Transverse colon (tissue), 4 donors: ENCODE measurements at regions not wholly inside any gene's neighbourhood (a gene's known extent, or its start where the extent isn't known, plus 50 kb on each side); places are given as distances from the start of the nearest gene placed in this dataset.

ENCODE experiments used
- DNase-seq: peaks from one replicate; pipeline ENCODE4 v3.0.0-alpha.2; 2019
- H3K27ac ChIP-seq, 4 donors: fragments of 200-600 bp; sonication (generic); 2 replicates each; pipeline ENCODE4 v1.5.1; 2016 to 2018; ENCODE audit warnings: inconsistent platforms in 4 of 4
- H3K27me3 ChIP-seq: fragments of 200-600 bp; sonication (generic); 2 replicates; pipeline ENCODE4 v1.5.1; 2017; ENCODE audit warnings: inconsistent platforms
- H3K36me3 ChIP-seq, 4 donors: fragments of 200-600 bp; sonication (generic); 2 replicates each; pipeline ENCODE4 v1.5.1; 2017 to 2019; ENCODE audit warnings: inconsistent platforms in 4 of 4
- H3K4me1 ChIP-seq, 4 donors: fragments of 200-600 bp; sonication (generic); 2 replicates each; pipeline ENCODE4 v1.5.1; 2017 to 2020; ENCODE audit warnings: inconsistent platforms in 4 of 4
- H3K4me3 ChIP-seq, 4 donors: fragments of 200-600 bp; sonication (generic); 1 replicate in 1 of 4; 2 replicates in 3 of 4; pipeline versions ENCODE4 v1.5.1 to v1.6.1; 2017 to 2019; ENCODE audit warnings: inconsistent platforms in 4 of 4
- H3K9me3 ChIP-seq, 2 donors: fragments of 200-600 bp; sonication (generic); 2 replicates each; pipeline ENCODE4 v1.5.1; 2017 to 2019; ENCODE audit warnings: inconsistent platforms in 2 of 2
- EP300 ChIP-seq: sonication (generic); formaldehyde crosslinking; IDR thresholded peaks from one replicate; pipeline ENCODE4 v1.6.1; 2017; ENCODE audit warnings: antibody characterized with exemption, low read depth
- POLR2A ChIP-seq: fragments of 450-650 bp; IDR thresholded peaks from one replicate; pipeline ENCODE4 v1.6.1; 2016; ENCODE audit warnings: antibody characterized with exemption, mild to moderate bottlenecking, moderate library complexity
- POLR2AphosphoS5 ChIP-seq, 3 donors: sonication (generic); formaldehyde crosslinking; IDR thresholded peaks; one replicate each; pipeline ENCODE4 v1.6.1; 2016; ENCODE audit warnings: antibody characterized with exemption in 3 of 3
- WGBS, 2 donors: methylation state at CpG; one replicate each; pipeline ENCODE4 v1.1.5; 2018; ENCODE audit warnings: low coverage in 1 of 2; 5-methylcytosine and 5-hydroxymethylcytosine counted together
- in situ Hi-C, 4 donors: fragments of 200-750 bp; cut with MboI; loops; one replicate each; pipeline versions ENCODE4 v1.15.0 to v1.15.1; 2017; ENCODE audit warnings: low sequenced_read_pairs in 3 of 4, low pct_ligation_motif_present in 1 of 4, low pct_unique_long_range_greater_than_20kb in 1 of 4
- intact Hi-C: fragments of 100-400 bp; cut with DNase I; formaldehyde crosslinking; loops from one replicate; pipeline ENCODE4 v1.15.1; 2023; ENCODE audit warnings: low total_unique reads
- TF ChIP-seq, protein P1 (sequence below), 5 experiments: fragments of 200-600 bp in 3 of 5; fragments of 450-650 bp in 2 of 5; sonication (generic) in 3 of 5; IDR thresholded peaks; 1 replicate in 2 of 5; 2 replicates in 3 of 5; pipeline ENCODE4 v1.5.1; 2016 to 2017; ENCODE audit warnings: antibody characterized with exemption in 5 of 5, inconsistent platforms in 3 of 5, mild to moderate bottlenecking in 2 of 5, moderate library complexity in 1 of 5

- no peaks in the 10 kb centered on the region for H3K9me3 ChIP-seq
- WGBS, 2 donors = 91 to 100% methylated on average over 2 to 8 of the region's 8 CpGs
- DNase-seq = no peak
- no peak overlapping the region for H3K4me3 ChIP-seq
- no peaks in the 10 kb centered on the region for H3K36me3 ChIP-seq
- H3K27me3 ChIP-seq = peaks cover 2% of the 10 kb centered on the region
- in situ Hi-C loops = no loop called here
- intact Hi-C loops = no loop called here
- no peak overlapping the region for H3K27ac ChIP-seq
- TF ChIP-seq, protein P1, sequence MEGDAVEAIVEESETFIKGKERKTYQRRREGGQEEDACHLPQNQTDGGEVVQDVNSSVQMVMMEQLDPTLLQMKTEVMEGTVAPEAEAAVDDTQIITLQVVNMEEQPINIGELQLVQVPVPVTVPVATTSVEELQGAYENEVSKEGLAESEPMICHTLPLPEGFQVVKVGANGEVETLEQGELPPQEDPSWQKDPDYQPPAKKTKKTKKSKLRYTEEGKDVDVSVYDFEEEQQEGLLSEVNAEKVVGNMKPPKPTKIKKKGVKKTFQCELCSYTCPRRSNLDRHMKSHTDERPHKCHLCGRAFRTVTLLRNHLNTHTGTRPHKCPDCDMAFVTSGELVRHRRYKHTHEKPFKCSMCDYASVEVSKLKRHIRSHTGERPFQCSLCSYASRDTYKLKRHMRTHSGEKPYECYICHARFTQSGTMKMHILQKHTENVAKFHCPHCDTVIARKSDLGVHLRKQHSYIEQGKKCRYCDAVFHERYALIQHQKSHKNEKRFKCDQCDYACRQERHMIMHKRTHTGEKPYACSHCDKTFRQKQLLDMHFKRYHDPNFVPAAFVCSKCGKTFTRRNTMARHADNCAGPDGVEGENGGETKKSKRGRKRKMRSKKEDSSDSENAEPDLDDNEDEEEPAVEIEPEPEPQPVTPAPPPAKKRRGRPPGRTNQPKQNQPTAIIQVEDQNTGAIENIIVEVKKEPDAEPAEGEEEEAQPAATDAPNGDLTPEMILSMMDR (IDR thresholded peaks at IDR 0.05) = no peak
- TF ChIP-seq POLR2A = no peak
- no peak for TF ChIP-seq EP300
- no peak for TF ChIP-seq POLR2AphosphoS5 (IDR thresholded peaks at IDR 0.05)
- no peaks in the 10 kb centered on the region for H3K4me1 ChIP-seq
These were observed 154.1 kb downstream of the NUP210 start for GRCh38 chr3:13266005-13266404.

DNA sequence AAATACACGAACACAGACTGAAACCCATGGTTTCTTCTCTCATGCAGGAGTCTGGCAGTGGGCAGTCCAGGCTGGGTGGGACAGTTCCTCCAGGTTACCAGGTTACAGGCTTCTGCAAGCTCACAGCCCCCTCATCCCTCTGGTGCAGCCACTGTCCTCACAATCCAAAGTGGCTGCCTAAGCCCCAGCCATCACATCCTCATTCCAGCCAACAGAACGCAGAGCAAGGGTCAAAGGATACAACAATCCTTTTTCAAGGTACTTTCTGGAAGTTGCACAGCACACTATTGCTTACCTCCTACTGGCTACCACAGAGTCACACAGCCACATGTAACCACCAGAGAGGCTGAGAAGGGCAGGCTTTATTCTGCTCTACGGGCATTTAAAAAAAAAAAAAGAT lies 154.6 kb downstream of the NUP210 start:
- Histone ChIP-seq H3K27ac (no peak overlapping the region), H3K36me3 (no peaks in the 10 kb centered on the region), H3K4me3 (no peak overlapping the region), H3K27me3 (no peaks in the 10 kb centered on the region), H3K4me1 (no peaks in the 10 kb centered on the region), H3K9me3 (no peaks in the 10 kb centered on the region)
- no peak for DNase-seq
- in situ Hi-C loops = no loop called here
- WGBS, 2 donors = 57 to 85% methylated on average over 1 to 3 of the region's 3 CpGs
- no peak for TF ChIP-seq POLR2A
- no peak for TF ChIP-seq POLR2AphosphoS5 (IDR thresholded peaks at IDR 0.05)
- no peak for TF ChIP-seq EP300
- TF ChIP-seq, protein P1 (IDR thresholded peaks at IDR 0.05) = no peak
- intact Hi-C loops = no loop called here

DNA sequence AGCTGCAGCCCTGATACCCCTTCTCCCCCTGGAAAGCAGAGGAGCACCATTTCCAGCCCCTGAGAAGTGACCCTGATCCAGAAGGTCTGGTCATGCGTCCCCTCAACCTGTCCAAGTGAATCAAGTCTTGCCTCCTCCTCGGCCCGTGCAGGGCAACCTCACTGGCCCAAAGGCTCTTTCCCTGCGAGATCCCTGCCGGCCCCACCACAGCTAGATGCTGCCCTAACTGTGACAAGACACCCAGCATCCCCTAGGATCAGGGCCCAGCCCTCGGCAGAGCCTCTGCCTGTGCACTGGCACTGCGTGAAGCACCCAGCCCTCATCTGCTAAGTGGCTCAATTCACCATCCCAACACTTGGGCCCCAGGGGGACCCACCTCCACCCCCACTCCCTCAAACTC lies 155.1 kb downstream of the NUP210 start:
- Histone ChIP-seq H3K27ac (no peak overlapping the region), H3K4me1 (no peaks in the 10 kb centered on the region), H3K9me3 (no peaks in the 10 kb centered on the region), H3K27me3 (no peaks in the 10 kb centered on the region), H3K36me3 (no peaks in the 10 kb centered on the region), H3K4me3 (no peak overlapping the region)
- DNase-seq = no peak
- in situ Hi-C loops (no loop called here), intact Hi-C loops (no loop called here)
- WGBS, 2 donors = 91 to 100% methylated on average over 1 to 7 of the region's 7 CpGs
- TF ChIP-seq, protein P1 (IDR thresholded peaks at IDR 0.05) = no peak
- TF ChIP-seq POLR2AphosphoS5 (IDR thresholded peaks at IDR 0.05) = no peak
- no peak for TF ChIP-seq POLR2A
- TF ChIP-seq EP300 = no peak

- no peaks in the 10 kb centered on the region for H3K9me3 ChIP-seq
- no peak overlapping the region for H3K27ac ChIP-seq
- no peaks in the 10 kb centered on the region for H3K36me3 ChIP-seq
These were observed 155.7 kb downstream of the NUP210 start for GRCh38 chr3:13264468-13264795.

More at GRCh38 chr3:13264468-13264795, 155.7 kb downstream of the NUP210 start:
- no peak for TF ChIP-seq POLR2AphosphoS5 (IDR thresholded peaks at IDR 0.05)
- TF ChIP-seq, protein P1 (IDR thresholded peaks at IDR 0.05) = no peak
- no peak for TF ChIP-seq EP300
- TF ChIP-seq POLR2A = no peak
- 71% methylated on average over 9 of the region's 9 CpGs; no CpG with 5 or more reads in 1 of the 2 donors for WGBS, 2 donors
- no peaks in the 10 kb centered on the region for H3K27me3 ChIP-seq
- in situ Hi-C loops (no loop called here), intact Hi-C loops (loop anchor here (5.0 kb wide), 1 partner anchor 897 kb away; no protein-coding TSS in a partner anchor)
- H3K4me3 ChIP-seq = no peak overlapping the region
- DNase-seq = no peak
- no peaks in the 10 kb centered on the region for H3K4me1 ChIP-seq
